ENCODE measurements at regions not wholly inside any gene's neighbourhood (a gene's known extent, or its start where the extent isn't known, plus 50 kb on each side); places are given as distances from the start of the nearest gene placed in this dataset.

- Histone ChIP-seq H3K9ac (replicated peaks; ENCODE audit: extremely low read depth, insufficient read depth, low read length) (no peak overlapping the region), H3K27me3 (ENCODE audit: control insufficient read depth in 2 of 2, insufficient read depth in 2 of 2, low read length in 2 of 2) (no peaks in the 10 kb centered on the region), H4K20me1 (replicated peaks; ENCODE audit: control insufficient read depth, extremely low read depth, insufficient read depth, low read length) (no peaks in the 10 kb centered on the region), H3K27ac (ENCODE audit: insufficient read depth, low read depth, low read length) (no peak overlapping the region), H3K36me3 (ENCODE audit: control insufficient read depth in 2 of 2, extremely low read depth in 1 of 2, insufficient read depth in 2 of 2, low read length in 2 of 2) (no peaks in the 10 kb centered on the region), H3K79me2 (ENCODE audit: control insufficient read depth, insufficient read depth, low read length) (no peaks in the 10 kb centered on the region), H3K4me2 (ENCODE audit: insufficient read depth, low read length) (no peak overlapping the region), H2AFZ (ENCODE audit: low read depth, low read length) (no peak overlapping the region), H3K9me3 (replicated peaks; ENCODE audit: control insufficient read depth, insufficient read depth, low read length) (no peaks in the 10 kb centered on the region), H3K4me1 (ENCODE audit: control insufficient read depth, extremely low read depth, insufficient read depth, low read length) (peaks cover 22% of the 10 kb centered on the region), H3K9me1 (replicated peaks; ENCODE audit: control insufficient read depth, extremely low read depth, insufficient read depth, low read length) (no peaks in the 10 kb centered on the region), H3K4me3 (replicated peaks in 1 of 3; ENCODE audit: insufficient read depth in 1 of 3, low read depth in 1 of 3, low read length in 3 of 3) (no peak overlapping the region)
- intact Hi-C loops (cut with micrococcal nuclease) (loop anchor here (10.0 kb wide), 1 partner anchor 892 kb away; no protein-coding TSS in a partner anchor), dilution Hi-C loops (cut with MboI; ENCODE audit: extremely low pct_ligation_motif_present, low sequenced_read_pairs) (no loop called here)
- FAIRE-seq = no peak
- BruUV-seq (replicated peaks) = no TSS peak
- ChIA-PET POLR2A (no interaction called here), CTCF (interaction anchor here (0.6 kb wide), 1 partner anchor 139 kb away, joined by 3 read pairs; no protein-coding TSS in a partner anchor)
- DNase-seq (ENCODE audit: low read depth, low spot score) = peak; percentile 19
- TF ChIP-seq JUN (IDR thresholded peaks at IDR 0.05; ENCODE audit: borderline replicate concordance, insufficient read depth, insufficient read length, low read depth) (no peak), POLR2AphosphoS5 (IDR thresholded peaks at IDR 0.05; ENCODE audit: insufficient read depth, low read depth, low read length) (no peak), POLR2A (IDR thresholded peaks at IDR 0.05; ENCODE audit: low read depth, low read length) (no peak), GATA2 (IDR thresholded peaks at IDR 0.05; ENCODE audit: insufficient read depth, insufficient read length, low read depth, low read length) (no peak), CTCF (IDR thresholded peaks at IDR 0.05; ENCODE audit: extremely low read depth in 1 of 2, insufficient read depth in 1 of 2, low read depth in 1 of 2, low read length in 2 of 2) (no peak), EZH2 (IDR thresholded peaks at IDR 0.05; ENCODE audit: borderline replicate concordance, low read depth, low read length, severe bottlenecking) (no peak), FOS (IDR thresholded peaks at IDR 0.05; ENCODE audit: borderline replicate concordance, insufficient read depth, low read length) (no peak), MAX (IDR thresholded peaks at IDR 0.05; ENCODE audit: insufficient read depth, insufficient read length) (no peak), MYC (IDR thresholded peaks at IDR 0.05; ENCODE audit: low read depth, low read length) (no peak)
Measured at GRCh38 chr2:150626934-150627411, 139.5 kb upstream of the RND3 start.

All from endothelial cell of umbilical vein (primary cell).